ENCODE measurements at regions not wholly inside any gene's neighbourhood (a gene's known extent, or its start where the extent isn't known, plus 50 kb on each side); places are given as distances from the start of the nearest gene placed in this dataset.

GRCh38 chrX:39201305-39201990 lies 400.2 kb downstream of the MID1IP1 start:
- intact Hi-C loops (cut with DNase I; ENCODE audit: low total_unique reads) = no loop called here
- Histone ChIP-seq H3K4me3 (no peak overlapping the region), H3K4me1 (no peaks in the 10 kb centered on the region), H3K36me3 (no peaks in the 10 kb centered on the region), H3K9me3 (no peaks in the 10 kb centered on the region), H3K27me3 (no peaks in the 10 kb centered on the region), H3K27ac (no peak overlapping the region)
- 81 to 86% methylated on average over 3 to 6 of the region's 6 CpGs for WGBS, 2 donors (ENCODE audit: low coverage in 1 of 2)
- no peak for TF ChIP-seq POLR2AphosphoS5 (IDR thresholded peaks at IDR 0.05)
- no peak for DNase-seq
- in situ Hi-C loops (cut with MboI; ENCODE audit: low pct_ligation_motif_present in 1 of 4, low pct_unique_long_range_greater_than_20kb in 1 of 4, low sequenced_read_pairs in 3 of 4) = no loop called here

- Histone ChIP-seq H3K4me3 (no peak overlapping the region), H3K27ac (no peak overlapping the region), H3K4me1 (no peaks in the 10 kb centered on the region), H3K36me3 (no peaks in the 10 kb centered on the region), H3K27me3 (no peaks in the 10 kb centered on the region), H3K9me3 (no peaks in the 10 kb centered on the region)
- no peak for DNase-seq
- in situ Hi-C loops (cut with MboI; ENCODE audit: low pct_ligation_motif_present in 1 of 4, low pct_unique_long_range_greater_than_20kb in 1 of 4, low sequenced_read_pairs in 3 of 4) (no loop called here), intact Hi-C loops (cut with DNase I; ENCODE audit: low total_unique reads) (no loop called here)
- TF ChIP-seq, protein P1, sequence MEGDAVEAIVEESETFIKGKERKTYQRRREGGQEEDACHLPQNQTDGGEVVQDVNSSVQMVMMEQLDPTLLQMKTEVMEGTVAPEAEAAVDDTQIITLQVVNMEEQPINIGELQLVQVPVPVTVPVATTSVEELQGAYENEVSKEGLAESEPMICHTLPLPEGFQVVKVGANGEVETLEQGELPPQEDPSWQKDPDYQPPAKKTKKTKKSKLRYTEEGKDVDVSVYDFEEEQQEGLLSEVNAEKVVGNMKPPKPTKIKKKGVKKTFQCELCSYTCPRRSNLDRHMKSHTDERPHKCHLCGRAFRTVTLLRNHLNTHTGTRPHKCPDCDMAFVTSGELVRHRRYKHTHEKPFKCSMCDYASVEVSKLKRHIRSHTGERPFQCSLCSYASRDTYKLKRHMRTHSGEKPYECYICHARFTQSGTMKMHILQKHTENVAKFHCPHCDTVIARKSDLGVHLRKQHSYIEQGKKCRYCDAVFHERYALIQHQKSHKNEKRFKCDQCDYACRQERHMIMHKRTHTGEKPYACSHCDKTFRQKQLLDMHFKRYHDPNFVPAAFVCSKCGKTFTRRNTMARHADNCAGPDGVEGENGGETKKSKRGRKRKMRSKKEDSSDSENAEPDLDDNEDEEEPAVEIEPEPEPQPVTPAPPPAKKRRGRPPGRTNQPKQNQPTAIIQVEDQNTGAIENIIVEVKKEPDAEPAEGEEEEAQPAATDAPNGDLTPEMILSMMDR (IDR thresholded peaks at IDR 0.05) = no peak
- TF ChIP-seq POLR2A (IDR thresholded peaks at IDR 0.05) = no peak
- TF ChIP-seq EP300 (IDR thresholded peaks at IDR 0.05; ENCODE audit: low read depth) = no peak
- TF ChIP-seq POLR2AphosphoS5 (IDR thresholded peaks at IDR 0.05) = no peak
- WGBS, 2 donors (ENCODE audit: low coverage in 1 of 2) = 62% methylated on average over 1 of the region's 1 CpG; no CpG with 5 or more reads in 1 of the 2 donors
Measured at GRCh38 chrX:39202641-39203040, 401.4 kb downstream of the MID1IP1 start.

GRCh38 chrX:39203427-39203826 lies 402.2 kb downstream of the MID1IP1 start:
- no peaks in the 10 kb centered on the region for H3K4me1 ChIP-seq
- no peak for DNase-seq
- 56% methylated on average over 3 of the region's 3 CpGs; no CpG with 5 or more reads in 1 of the 2 donors for WGBS, 2 donors (ENCODE audit: low coverage in 1 of 2)
- H3K9me3 ChIP-seq = no peaks in the 10 kb centered on the region
- TF ChIP-seq EP300 (IDR thresholded peaks at IDR 0.05; ENCODE audit: low read depth) (no peak), POLR2AphosphoS5 (IDR thresholded peaks at IDR 0.05) (no peak), POLR2A (IDR thresholded peaks at IDR 0.05) (no peak)
- TF ChIP-seq, protein P1 (IDR thresholded peaks at IDR 0.05) = no peak
- intact Hi-C loops (cut with DNase I; ENCODE audit: low total_unique reads) = no loop called here
- H3K27ac ChIP-seq = no peak overlapping the region
- no peak overlapping the region for H3K4me3 ChIP-seq
- in situ Hi-C loops (cut with MboI; ENCODE audit: low pct_ligation_motif_present in 1 of 4, low pct_unique_long_range_greater_than_20kb in 1 of 4, low sequenced_read_pairs in 3 of 4) = no loop called here
- no peaks in the 10 kb centered on the region for H3K36me3 ChIP-seq
- H3K27me3 ChIP-seq = no peaks in the 10 kb centered on the region

DNA sequence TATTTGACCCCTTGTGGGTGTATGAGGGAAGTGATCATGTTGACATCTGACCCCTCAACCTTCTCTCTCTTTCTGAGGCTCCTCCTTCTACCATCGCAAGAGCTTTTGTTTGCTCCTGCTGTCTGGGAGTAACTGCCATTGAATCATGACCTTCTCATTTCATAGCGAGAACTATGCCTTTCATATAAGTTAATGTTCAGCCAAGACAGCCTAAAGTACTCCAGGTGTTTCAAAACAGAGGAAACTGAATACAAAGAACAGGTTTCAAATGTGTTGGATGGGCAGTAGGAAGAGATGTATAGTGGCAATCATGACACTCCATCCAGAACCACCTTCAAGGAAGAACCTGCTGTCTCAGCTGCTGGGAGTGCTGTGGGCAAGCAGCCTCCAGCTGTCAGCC lies 403.1 kb downstream of the MID1IP1 start:
- 46 to 67% methylated on average over 1 to 2 of the region's 2 CpGs for WGBS, 2 donors (ENCODE audit: low coverage in 1 of 2)
- Histone ChIP-seq H3K9me3 (no peaks in the 10 kb centered on the region), H3K4me3 (no peak overlapping the region), H3K4me1 (no peaks in the 10 kb centered on the region), H3K27ac (no peak overlapping the region), H3K36me3 (no peaks in the 10 kb centered on the region), H3K27me3 (no peaks in the 10 kb centered on the region)
- no peak for DNase-seq
- intact Hi-C loops (cut with DNase I; ENCODE audit: low total_unique reads) (no loop called here), in situ Hi-C loops (cut with MboI; ENCODE audit: low pct_ligation_motif_present in 1 of 4, low pct_unique_long_range_greater_than_20kb in 1 of 4, low sequenced_read_pairs in 3 of 4) (no loop called here)
- TF ChIP-seq POLR2AphosphoS5 (IDR thresholded peaks at IDR 0.05) (no peak), POLR2A (IDR thresholded peaks at IDR 0.05) (no peak)

GRCh38 chrX:39204945-39205344 lies 403.7 kb downstream of the MID1IP1 start:
- WGBS, 2 donors (ENCODE audit: low coverage in 1 of 2) = 59% methylated on average over 1 of the region's 1 CpG; no CpG with 5 or more reads in 1 of the 2 donors
- no peak for DNase-seq

More at GRCh38 chrX:39204945-39205344, 403.7 kb downstream of the MID1IP1 start:
- Histone ChIP-seq H3K36me3 (no peaks in the 10 kb centered on the region), H3K4me3 (no peak overlapping the region), H3K27ac (no peak overlapping the region), H3K4me1 (no peaks in the 10 kb centered on the region), H3K9me3 (no peaks in the 10 kb centered on the region), H3K27me3 (no peaks in the 10 kb centered on the region)
- in situ Hi-C loops (cut with MboI; ENCODE audit: low pct_ligation_motif_present in 1 of 4, low pct_unique_long_range_greater_than_20kb in 1 of 4, low sequenced_read_pairs in 3 of 4) (no loop called here), intact Hi-C loops (cut with DNase I; ENCODE audit: low total_unique reads) (no loop called here)
- TF ChIP-seq, protein P1 (IDR thresholded peaks at IDR 0.05) = no peak
- no peak for TF ChIP-seq POLR2A (IDR thresholded peaks at IDR 0.05)
- no peak for TF ChIP-seq POLR2AphosphoS5 (IDR thresholded peaks at IDR 0.05)
- no peak for TF ChIP-seq EP300 (IDR thresholded peaks at IDR 0.05; ENCODE audit: low read depth)

All from transverse colon (tissue), 4 donors.